ENCODE measurements at regions not wholly inside any gene's neighbourhood (a gene's known extent, or its start where the extent isn't known, plus 50 kb on each side); places are given as distances from the start of the nearest gene placed in this dataset.

DNA sequence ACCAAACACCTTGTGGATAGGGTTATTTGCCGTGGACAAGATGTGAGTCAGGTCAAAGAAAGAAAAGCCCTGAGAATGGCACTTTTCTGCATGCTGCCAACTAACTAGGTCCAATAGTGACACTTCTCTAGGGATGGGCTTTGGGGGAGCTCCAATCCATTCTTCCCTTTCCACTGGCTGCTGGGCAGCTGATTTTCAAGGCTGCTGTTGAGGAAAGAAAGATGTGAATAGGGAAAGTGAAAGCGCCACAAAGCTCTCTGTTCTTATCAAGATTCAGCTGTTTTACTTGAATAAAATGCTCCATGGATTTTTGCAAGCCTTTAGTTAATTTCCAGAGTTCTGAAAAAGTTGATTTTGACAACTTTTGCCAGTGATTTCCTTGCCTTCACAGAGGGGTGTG is 244.2 kb upstream of the F9 start:
- no peak for FAIRE-seq
- Histone ChIP-seq H3K27me3 (replicated peaks in 1 of 4; ENCODE audit: control insufficient read depth in 3 of 4, extremely low read depth in 1 of 4, insufficient read depth in 3 of 4, low read length in 3 of 4) (no peaks in the 10 kb centered on the region), H3K14ac (ENCODE audit: insufficient read length) (no peak overlapping the region)

More for the DNA sequence above, 244.2 kb upstream of the F9 start:
- no peak overlapping the region for H2AFZ ChIP-seq (ENCODE audit: low read length)
- H2AK5ac ChIP-seq (ENCODE audit: low read depth, low read length), result no peak overlapping the region
- H3K4me2 ChIP-seq (ENCODE audit: insufficient read depth in 1 of 2, low read depth in 2 of 2, low read length in 2 of 2), result no peak overlapping the region
- H4K20me1 ChIP-seq (replicated peaks in 1 of 2; ENCODE audit: control insufficient read depth in 1 of 2, insufficient read depth in 2 of 2, low read length in 2 of 2), result no peaks in the 10 kb centered on the region
- TF ChIP-seq FOSL1 (IDR thresholded peaks at IDR 0.05; ENCODE audit: insufficient read depth, low read depth, low read length) (no peak), BACH1 (IDR thresholded peaks at IDR 0.05; ENCODE audit: low read length) (no peak), KDM1A (IDR thresholded peaks at IDR 0.05; ENCODE audit: borderline replicate concordance, low read length) (no peak), TCF12 (IDR thresholded peaks at IDR 0.05; ENCODE audit: low read depth, low read length) (no peak)
- TF ChIP-seq, protein P1, sequence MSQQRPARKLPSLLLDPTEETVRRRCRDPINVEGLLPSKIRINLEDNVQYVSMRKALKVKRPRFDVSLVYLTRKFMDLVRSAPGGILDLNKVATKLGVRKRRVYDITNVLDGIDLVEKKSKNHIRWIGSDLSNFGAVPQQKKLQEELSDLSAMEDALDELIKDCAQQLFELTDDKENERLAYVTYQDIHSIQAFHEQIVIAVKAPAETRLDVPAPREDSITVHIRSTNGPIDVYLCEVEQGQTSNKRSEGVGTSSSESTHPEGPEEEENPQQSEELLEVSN (IDR thresholded peaks at IDR 0.05), result no peak
- no peaks in the 10 kb centered on the region for H3K4me1 ChIP-seq (replicated peaks in 1 of 4; ENCODE audit: control insufficient read depth in 3 of 4, insufficient read depth in 4 of 4, low read length in 3 of 4)
- no peak overlapping the region for H4K8ac ChIP-seq (ENCODE audit: extremely low read depth, insufficient read depth, low read length)
- WGBS, 2 experiments (ENCODE audit: extremely low coverage in 1 of 2, insufficient coverage in 1 of 2, insufficient read length in 1 of 2, insufficient replicate concordance in 2 of 2, low coverage in 1 of 2, low lambda C conversion rate in 2 of 2, missing lambda C conversion rate in 1 of 2), result 88% methylated on average over 2 of the region's 2 CpGs; no CpG with 5 or more reads in 1 of the 2 experiments
- H3K23ac ChIP-seq (ENCODE audit: insufficient read length), result no peak overlapping the region
- H2BK120ac ChIP-seq (replicated peaks; ENCODE audit: low read depth, low read length), result no peak overlapping the region
- no peak overlapping the region for H2BK5ac ChIP-seq (ENCODE audit: low read depth, low read length)
- no peaks in the 10 kb centered on the region for H3K36me3 ChIP-seq (ENCODE audit: control insufficient read depth in 2 of 4, insufficient read depth in 4 of 4, low read length in 3 of 4)
- H3K4me3 ChIP-seq (ENCODE audit: extremely low read depth in 1 of 4, insufficient read depth in 2 of 4, low read depth in 3 of 4, low read length in 4 of 4), result no peak overlapping the region
- ChIA-PET CTCF (ENCODE audit: partially characterized antibody) (no interaction called here), POLR2A (ENCODE audit: partially characterized antibody) (no interaction called here)
- no peak overlapping the region for H3K4ac ChIP-seq (replicated peaks; ENCODE audit: insufficient read length, low read depth, low read length)
- no peak overlapping the region for H3K27ac ChIP-seq (ENCODE audit: low read depth, low read length)
- no peaks in the 10 kb centered on the region for H3K79me2 ChIP-seq (ENCODE audit: control insufficient read depth in 1 of 2, insufficient read depth in 2 of 2, low read length in 2 of 2)
- H3K18ac ChIP-seq (ENCODE audit: extremely low read depth, low read length), result no peak overlapping the region
- DNase-seq (ENCODE audit: low read depth in 1 of 2, low spot score in 2 of 2), result no peak
- H4K5ac ChIP-seq (ENCODE audit: insufficient read length, low read depth, low read length), result no peak overlapping the region
- H3K23me2 ChIP-seq (ENCODE audit: low read depth, low read length), result no peaks in the 10 kb centered on the region
- H2BK12ac ChIP-seq (ENCODE audit: low read depth, low read length), result no peak overlapping the region
- no peak overlapping the region for H2BK20ac ChIP-seq (ENCODE audit: low read length)
- H3K56ac ChIP-seq (replicated peaks; ENCODE audit: insufficient read length, low read depth, low read length), result no peak overlapping the region
- no peaks in the 10 kb centered on the region for H3K9me3 ChIP-seq (ENCODE audit: insufficient read depth in 2 of 2, low read depth in 1 of 2, low read length in 1 of 2)
- H2BK15ac ChIP-seq (ENCODE audit: low read length), result no peak overlapping the region
- no peaks in the 10 kb centered on the region for H3K79me1 ChIP-seq (ENCODE audit: low read depth, low read length)
- no peak overlapping the region for H4K91ac ChIP-seq (replicated peaks; ENCODE audit: insufficient read length, low read length)
- H3K9ac ChIP-seq (replicated peaks in 1 of 4; ENCODE audit: extremely low read depth in 1 of 4, low read depth in 3 of 4, low read length in 3 of 4), result no peak overlapping the region
